GM12892 (cell line): ENCODE measurements at regions not wholly inside any gene's neighbourhood (a gene's known extent, or its start where the extent isn't known, plus 50 kb on each side); places are given as distances from the start of the nearest gene placed in this dataset.

Source experiments
- POLR2A ChIP-seq: IDR thresholded peaks from 2 replicates; pipeline ENCODE4 v1.6.1; 2011; ENCODE audit warnings: low read depth, low read length, control low read depth
- POLR2AphosphoS5 ChIP-seq: IDR thresholded peaks from 2 replicates; pipeline ENCODE4 v1.6.1; 2011; ENCODE audit warnings: low read depth, low read length, control low read depth
- TAF1 ChIP-seq: IDR thresholded peaks from 2 replicates; pipeline ENCODE4 v1.6.1; 2011; ENCODE audit warnings: low read depth, mild to moderate bottlenecking, control low read depth, low read length, borderline replicate concordance

DNA sequence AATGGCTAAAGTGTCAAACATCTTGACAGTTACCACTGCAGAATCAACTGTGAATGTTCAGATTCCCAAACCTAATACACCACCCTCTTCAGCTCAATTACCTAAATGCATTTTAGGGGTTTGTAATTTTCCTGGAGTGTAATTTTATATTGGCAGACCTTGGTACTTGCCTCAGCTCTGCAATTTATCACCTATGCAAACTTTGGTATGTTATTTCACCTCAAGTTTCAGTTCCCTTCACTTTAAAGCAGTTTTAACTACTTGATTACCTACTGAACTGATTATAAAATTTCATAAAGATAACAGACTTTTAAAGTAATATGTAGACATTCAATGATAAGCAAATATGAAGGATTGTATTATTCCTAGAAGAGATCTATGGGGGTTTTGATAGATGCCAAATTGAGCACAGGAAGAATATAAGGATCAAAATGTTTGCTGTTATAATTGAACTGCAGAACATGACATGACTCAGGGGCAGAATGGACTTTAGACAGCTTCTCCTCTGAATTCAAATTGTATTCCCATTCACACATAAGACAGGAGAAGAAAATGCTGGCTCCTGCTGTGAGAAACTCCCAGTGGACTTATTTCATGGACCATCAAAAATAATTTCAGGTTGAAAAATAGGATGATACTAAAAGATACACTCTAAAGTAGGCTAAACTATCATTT lies 491.5 kb upstream of the LUZP2 start:
- TF ChIP-seq POLR2AphosphoS5 = no peak
- TF ChIP-seq POLR2A = no peak
- no peak for TF ChIP-seq TAF1
